ENCODE measurements at regions not wholly inside any gene's neighbourhood (a gene's known extent, or its start where the extent isn't known, plus 50 kb on each side); places are given as distances from the start of the nearest gene placed in this dataset.

DNA sequence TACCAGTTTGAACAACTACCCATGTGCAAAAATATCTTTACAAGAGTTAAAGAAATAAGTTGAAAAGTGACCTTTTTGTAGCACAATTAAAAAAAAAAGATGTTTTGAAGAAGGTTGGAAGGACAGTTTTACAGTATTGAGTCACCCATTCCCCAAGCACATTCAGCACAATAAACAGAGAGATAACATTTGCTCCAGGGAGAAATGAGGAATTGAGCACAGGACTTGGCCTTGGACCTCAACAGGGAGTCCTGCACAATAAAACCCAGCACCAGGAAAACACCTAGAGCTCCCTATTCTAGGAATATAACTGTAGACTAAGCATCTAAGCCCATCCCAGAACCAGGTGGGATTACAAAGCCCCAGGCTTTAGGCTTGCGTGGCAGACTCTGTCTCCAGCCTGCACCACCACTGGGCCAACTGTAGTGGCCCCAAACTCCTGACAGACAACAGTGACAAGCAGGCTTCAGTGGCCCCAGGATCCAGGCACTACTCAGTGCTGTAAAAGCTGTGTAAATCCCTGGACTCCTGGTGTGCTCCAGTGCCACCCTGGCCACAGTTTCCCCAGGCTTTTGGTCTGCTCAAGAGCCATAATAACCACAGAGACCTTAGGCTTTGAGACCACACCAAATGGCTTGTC is 857.2 kb downstream of the SLITRK1 start:
- Histone ChIP-seq H3K4me3 (ENCODE audit: control extremely low read depth in 1 of 5, extremely low read depth in 1 of 5, insufficient read depth in 1 of 5, low read depth in 2 of 5, low read length in 4 of 5) (no peak overlapping the region), H3K27ac (ENCODE audit: low read length in 2 of 2) (no peak overlapping the region), H2AFZ (ENCODE audit: insufficient read depth, low read depth, low read length, poor library complexity, severe bottlenecking) (no peak overlapping the region), H3K4me2 (replicated peaks; ENCODE audit: low read depth, low read length, poor library complexity, severe bottlenecking) (no peak overlapping the region), H3K36me3 (replicated peaks in 1 of 2; ENCODE audit: control extremely low read depth in 1 of 2, control insufficient read depth in 1 of 2, extremely low read depth in 1 of 2, insufficient read depth in 2 of 2, low read length in 1 of 2) (no peaks in the 10 kb centered on the region), H3K4me1 (ENCODE audit: control insufficient read depth in 2 of 2, insufficient read depth in 2 of 2, low read length in 2 of 2) (no peaks in the 10 kb centered on the region), H4K20me1 (ENCODE audit: control insufficient read depth, insufficient read depth, low read length, poor library complexity, severe bottlenecking) (no peaks in the 10 kb centered on the region), H3K9me3 (ENCODE audit: control extremely low read depth in 1 of 3, control insufficient read depth in 2 of 3, insufficient read depth in 1 of 3, low read length in 2 of 3) (peaks cover 0 to 3% (median 0%) of the 10 kb centered on the region in 3 donors), H3K27me3 (replicated peaks in 1 of 4; ENCODE audit: control extremely low read depth in 1 of 4, control insufficient read depth in 3 of 4, insufficient read depth in 4 of 4, low read length in 3 of 4) (no peaks in the 10 kb centered on the region), H3K79me2 (ENCODE audit: control insufficient read depth, insufficient read depth, low read length) (no peaks in the 10 kb centered on the region), H3K9ac (ENCODE audit: low read length) (no peak overlapping the region)
- no peaks in the 10 kb centered on the region for H3K9me3 Mint-ChIP-seq (ENCODE audit: insufficient read depth)
- ATAC-seq (ENCODE audit: low read depth) = no peak
- no peaks in the 10 kb centered on the region for H3K27me3 Mint-ChIP-seq
- WGBS (ENCODE audit: insufficient coverage) = 92% methylated on average over 1 of the region's 1 CpG
- no peak for TF ChIP-seq EZH2 (IDR thresholded peaks at IDR 0.05; ENCODE audit: borderline replicate concordance, insufficient read depth, low read depth, low read length, poor library complexity, severe bottlenecking)
- TF ChIP-seq, protein P1, sequence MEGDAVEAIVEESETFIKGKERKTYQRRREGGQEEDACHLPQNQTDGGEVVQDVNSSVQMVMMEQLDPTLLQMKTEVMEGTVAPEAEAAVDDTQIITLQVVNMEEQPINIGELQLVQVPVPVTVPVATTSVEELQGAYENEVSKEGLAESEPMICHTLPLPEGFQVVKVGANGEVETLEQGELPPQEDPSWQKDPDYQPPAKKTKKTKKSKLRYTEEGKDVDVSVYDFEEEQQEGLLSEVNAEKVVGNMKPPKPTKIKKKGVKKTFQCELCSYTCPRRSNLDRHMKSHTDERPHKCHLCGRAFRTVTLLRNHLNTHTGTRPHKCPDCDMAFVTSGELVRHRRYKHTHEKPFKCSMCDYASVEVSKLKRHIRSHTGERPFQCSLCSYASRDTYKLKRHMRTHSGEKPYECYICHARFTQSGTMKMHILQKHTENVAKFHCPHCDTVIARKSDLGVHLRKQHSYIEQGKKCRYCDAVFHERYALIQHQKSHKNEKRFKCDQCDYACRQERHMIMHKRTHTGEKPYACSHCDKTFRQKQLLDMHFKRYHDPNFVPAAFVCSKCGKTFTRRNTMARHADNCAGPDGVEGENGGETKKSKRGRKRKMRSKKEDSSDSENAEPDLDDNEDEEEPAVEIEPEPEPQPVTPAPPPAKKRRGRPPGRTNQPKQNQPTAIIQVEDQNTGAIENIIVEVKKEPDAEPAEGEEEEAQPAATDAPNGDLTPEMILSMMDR (IDR thresholded peaks at IDR 0.05) = no peak
- no peaks in the 10 kb centered on the region for H3K4me1 Mint-ChIP-seq
- H3K4me3 Mint-ChIP-seq = no peak overlapping the region
- intact Hi-C loops (cut with micrococcal nuclease) = no loop called here
- no peak for DNase-seq
- no peak overlapping the region for H3K27ac Mint-ChIP-seq
- POLR2A ChIA-PET = no interaction called here
- CTCF ChIA-PET = no interaction called here

DNA sequence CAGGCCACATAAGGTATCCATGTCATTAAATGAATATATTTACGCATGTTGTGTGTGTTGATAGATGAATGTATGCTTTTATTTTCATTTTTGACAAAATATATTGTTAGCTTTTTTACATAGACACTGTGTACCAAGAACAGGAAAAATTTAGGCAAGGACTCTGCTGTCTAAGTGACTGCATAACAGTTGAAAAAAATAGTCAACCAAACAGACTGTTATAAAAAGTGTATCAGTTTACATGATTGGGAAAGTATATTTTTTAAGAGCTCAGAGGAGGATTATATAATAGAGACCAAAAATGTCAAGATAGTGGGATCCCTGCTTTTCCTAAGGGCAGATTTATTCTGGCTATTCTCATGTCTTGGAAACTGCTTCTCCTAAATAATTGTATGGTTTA is 858.0 kb downstream of the SLITRK1 start:
- Mint-ChIP-seq H3K4me1 (no peaks in the 10 kb centered on the region), H3K9me3 (ENCODE audit: insufficient read depth) (no peaks in the 10 kb centered on the region), H3K27ac (no peak overlapping the region), H3K4me3 (no peak overlapping the region), H3K27me3 (no peaks in the 10 kb centered on the region)
- POLR2A ChIA-PET = no interaction called here
- Histone ChIP-seq H3K9ac (ENCODE audit: low read length) (no peak overlapping the region), H3K4me3 (ENCODE audit: control extremely low read depth in 1 of 5, extremely low read depth in 1 of 5, insufficient read depth in 1 of 5, low read depth in 2 of 5, low read length in 4 of 5) (no peak overlapping the region), H3K4me2 (replicated peaks; ENCODE audit: low read depth, low read length, poor library complexity, severe bottlenecking) (no peak overlapping the region), H3K9me3 (ENCODE audit: control extremely low read depth in 1 of 3, control insufficient read depth in 2 of 3, insufficient read depth in 1 of 3, low read length in 2 of 3) (peaks cover 0 to 3% (median 0%) of the 10 kb centered on the region in 3 donors), H4K20me1 (ENCODE audit: control insufficient read depth, insufficient read depth, low read length, poor library complexity, severe bottlenecking) (no peaks in the 10 kb centered on the region), H3K27ac (ENCODE audit: low read length in 2 of 2) (no peak overlapping the region), H3K36me3 (replicated peaks in 1 of 2; ENCODE audit: control extremely low read depth in 1 of 2, control insufficient read depth in 1 of 2, extremely low read depth in 1 of 2, insufficient read depth in 2 of 2, low read length in 1 of 2) (no peaks in the 10 kb centered on the region), H3K79me2 (ENCODE audit: control insufficient read depth, insufficient read depth, low read length) (no peaks in the 10 kb centered on the region), H3K4me1 (ENCODE audit: control insufficient read depth in 2 of 2, insufficient read depth in 2 of 2, low read length in 2 of 2) (no peaks in the 10 kb centered on the region), H3K27me3 (replicated peaks in 1 of 4; ENCODE audit: control extremely low read depth in 1 of 4, control insufficient read depth in 3 of 4, insufficient read depth in 4 of 4, low read length in 3 of 4) (no peaks in the 10 kb centered on the region), H2AFZ (ENCODE audit: insufficient read depth, low read depth, low read length, poor library complexity, severe bottlenecking) (no peak overlapping the region)
- intact Hi-C loops (cut with micrococcal nuclease) = no loop called here
- no CpG with 5 or more reads among the region's 1 CpG for WGBS (ENCODE audit: insufficient coverage)
- ATAC-seq (ENCODE audit: low read depth) (no peak), DNase-seq (no peak)
- CTCF ChIA-PET = no interaction called here
- TF ChIP-seq, protein P1 (IDR thresholded peaks at IDR 0.05) = no peak
- TF ChIP-seq EZH2 (IDR thresholded peaks at IDR 0.05; ENCODE audit: borderline replicate concordance, insufficient read depth, low read depth, low read length, poor library complexity, severe bottlenecking) = no peak
